ENCODE measurements at regions not wholly inside any gene's neighbourhood (a gene's known extent, or its start where the extent isn't known, plus 50 kb on each side); places are given as distances from the start of the nearest gene placed in this dataset.

GRCh38 chr2:198973181-198973580 lies 484.6 kb downstream of the SATB2 start:
- Histone ChIP-seq H2AFZ (ENCODE audit: low read depth, low read length) (no peak overlapping the region), H3K9me1 (replicated peaks; ENCODE audit: control insufficient read depth, extremely low read depth, insufficient read depth, low read length) (no peaks in the 10 kb centered on the region), H3K79me2 (ENCODE audit: control insufficient read depth, insufficient read depth, low read length) (no peaks in the 10 kb centered on the region), H3K9me3 (replicated peaks; ENCODE audit: control insufficient read depth, insufficient read depth, low read length) (no peaks in the 10 kb centered on the region), H3K4me2 (ENCODE audit: insufficient read depth, low read length) (no peak overlapping the region), H3K27me3 (ENCODE audit: control insufficient read depth in 2 of 2, insufficient read depth in 2 of 2, low read length in 2 of 2) (no peaks in the 10 kb centered on the region), H4K20me1 (replicated peaks; ENCODE audit: control insufficient read depth, extremely low read depth, insufficient read depth, low read length) (no peaks in the 10 kb centered on the region), H3K36me3 (ENCODE audit: control insufficient read depth in 2 of 2, extremely low read depth in 1 of 2, insufficient read depth in 2 of 2, low read length in 2 of 2) (no peaks in the 10 kb centered on the region), H3K27ac (ENCODE audit: insufficient read depth, low read depth, low read length) (no peak overlapping the region), H3K4me1 (ENCODE audit: control insufficient read depth, extremely low read depth, insufficient read depth, low read length) (no peaks in the 10 kb centered on the region), H3K9ac (replicated peaks; ENCODE audit: extremely low read depth, insufficient read depth, low read length) (no peak overlapping the region), H3K4me3 (replicated peaks in 1 of 3; ENCODE audit: insufficient read depth in 1 of 3, low read depth in 1 of 3, low read length in 3 of 3) (no peak overlapping the region)
- ChIA-PET CTCF (no interaction called here), POLR2A (no interaction called here)
- no peak for FAIRE-seq
- no peak for DNase-seq (ENCODE audit: low read depth, low spot score)
- TF ChIP-seq MYC (IDR thresholded peaks at IDR 0.05; ENCODE audit: low read depth, low read length) = no peak
- no peak for TF ChIP-seq EZH2 (IDR thresholded peaks at IDR 0.05; ENCODE audit: borderline replicate concordance, low read depth, low read length, severe bottlenecking)
- dilution Hi-C loops (cut with MboI; ENCODE audit: extremely low pct_ligation_motif_present, low sequenced_read_pairs) = no loop called here
- no TSS peak for BruUV-seq (replicated peaks)
- intact Hi-C loops (cut with micrococcal nuclease) = no loop called here

- TF ChIP-seq POLR2A (IDR thresholded peaks at IDR 0.05; ENCODE audit: low read depth, low read length) (no peak), CTCF (IDR thresholded peaks at IDR 0.05; ENCODE audit: extremely low read depth in 1 of 2, insufficient read depth in 1 of 2, low read depth in 1 of 2, low read length in 2 of 2) (no peak), EZH2 (IDR thresholded peaks at IDR 0.05; ENCODE audit: borderline replicate concordance, low read depth, low read length, severe bottlenecking) (no peak), JUN (IDR thresholded peaks at IDR 0.05; ENCODE audit: borderline replicate concordance, insufficient read depth, insufficient read length, low read depth) (no peak)
- Histone ChIP-seq H3K4me3 (replicated peaks in 1 of 3; ENCODE audit: insufficient read depth in 1 of 3, low read depth in 1 of 3, low read length in 3 of 3) (no peak overlapping the region), H3K27me3 (ENCODE audit: control insufficient read depth in 2 of 2, insufficient read depth in 2 of 2, low read length in 2 of 2) (no peaks in the 10 kb centered on the region), H3K9me1 (replicated peaks; ENCODE audit: control insufficient read depth, extremely low read depth, insufficient read depth, low read length) (no peaks in the 10 kb centered on the region), H3K36me3 (ENCODE audit: control insufficient read depth in 2 of 2, extremely low read depth in 1 of 2, insufficient read depth in 2 of 2, low read length in 2 of 2) (no peaks in the 10 kb centered on the region), H3K9me3 (replicated peaks; ENCODE audit: control insufficient read depth, insufficient read depth, low read length) (no peaks in the 10 kb centered on the region), H3K27ac (ENCODE audit: insufficient read depth, low read depth, low read length) (no peak overlapping the region), H3K79me2 (ENCODE audit: control insufficient read depth, insufficient read depth, low read length) (no peaks in the 10 kb centered on the region), H3K9ac (replicated peaks; ENCODE audit: extremely low read depth, insufficient read depth, low read length) (no peak overlapping the region), H2AFZ (ENCODE audit: low read depth, low read length) (no peak overlapping the region), H4K20me1 (replicated peaks; ENCODE audit: control insufficient read depth, extremely low read depth, insufficient read depth, low read length) (no peaks in the 10 kb centered on the region), H3K4me2 (ENCODE audit: insufficient read depth, low read length) (no peak overlapping the region), H3K4me1 (ENCODE audit: control insufficient read depth, extremely low read depth, insufficient read depth, low read length) (no peaks in the 10 kb centered on the region)
- no peak for DNase-seq (ENCODE audit: low read depth, low spot score)
- ChIA-PET POLR2A (no interaction called here), CTCF (no interaction called here)
- intact Hi-C loops (cut with micrococcal nuclease) = no loop called here
- dilution Hi-C loops (cut with MboI; ENCODE audit: extremely low pct_ligation_motif_present, low sequenced_read_pairs) = no loop called here
- FAIRE-seq = no peak
- BruUV-seq (replicated peaks) = no TSS peak
These were observed 489.2 kb downstream of the SATB2 start for GRCh38 chr2:198968545-198968944.
